Psoas muscle (tissue), 7 donors: ENCODE measurements at regions not wholly inside any gene's neighbourhood (a gene's known extent, or its start where the extent isn't known, plus 50 kb on each side); places are given as distances from the start of the nearest gene placed in this dataset.

Experiments used
- ATAC-seq, 4 donors: fragments of 200-7000 bp; cut with Tn5 transposase; one replicate each; pipeline ENCODE4 v1.9.1; 2020; ENCODE audit warnings: moderate library complexity in 3 of 4, mild to moderate bottlenecking in 2 of 4
- DNase-seq, 2 donors: peaks; one replicate each; pipeline ENCODE4 v3.0.0-alpha.2; 2020
- H3K27ac ChIP-seq: fragments of 200-600 bp; one replicate; pipeline ENCODE4 v1.8.0; 2022
- H3K27me3 ChIP-seq, 3 donors: fragments of 200-600 bp in 1 of 3; one replicate each; pipeline versions ENCODE4 v1.6.1 to v1.8.0; 2013 to 2022; ENCODE audit warnings: low read length in 2 of 3, mild to moderate bottlenecking in 2 of 3, moderate library complexity in 1 of 3; ENCODE audit not compliant: insufficient read depth in 3 of 3
- H3K36me3 ChIP-seq, 2 donors: fragments of 200-600 bp in 1 of 2; one replicate each; pipeline versions ENCODE4 v1.6.1 to v1.8.0; 2013 to 2022; ENCODE audit warnings: low read depth in 1 of 2, mild to moderate bottlenecking in 1 of 2, moderate library complexity in 1 of 2; ENCODE audit not compliant: insufficient read depth in 1 of 2
- H3K4me1 ChIP-seq: fragments of 200-600 bp; one replicate; pipeline ENCODE4 v1.8.0; 2022
- H3K4me3 ChIP-seq: fragments of 200-600 bp; one replicate; pipeline ENCODE4 v1.8.0; 2022; ENCODE audit warnings: mild to moderate bottlenecking
- H3K9me3 ChIP-seq: fragments of 200-600 bp; one replicate; pipeline ENCODE4 v1.8.0; 2022
- CTCF ChIP-seq: fragments of 200-600 bp; IDR thresholded peaks from one replicate; pipeline ENCODE4 v1.8.0; 2022; ENCODE audit warnings: antibody characterized with exemption
- whole genome bisulfite sequencing, 3 donors: extraction: QIAGEN DNeasy Blood & Tissue Kit; methylation state at CpG; one replicate each; pipeline versions ENCODE4 v1.1.6 to v1.1.7; 2013; 5-methylcytosine and 5-hydroxymethylcytosine counted together
- intact Hi-C, 2 donors: fragments of 100-400 bp; cut with DNase I; formaldehyde crosslinking; loops; one replicate each; pipeline versions ENCODE4 v1.11.0 to v1.14.2; 2022
- donor health status: healthy with polysubstance abuse.
- donor health status: DM: no; HTN: no; CAD: no; lungs with moderate emphysema.
- donor health status: Bipolar disorder and iron deficiency.
- donor health status: healthy.
- donor health status: DM: yes; HTN: yes; CAD: no.
- donor health status: DM: no; HTN: no; CAD: no.
- donor health status: DM: yes; HTN: yes; CAD: no.

- DNase-seq (no peak), ATAC-seq (peak in 1 of 4 donors; percentile 42)
- intact Hi-C loops = no loop called here
- Histone ChIP-seq H3K9me3 (peaks cover 7% of the 10 kb centered on the region), H3K4me1 (no peaks in the 10 kb centered on the region), H3K27ac (no peak overlapping the region), H3K36me3 (no peaks in the 10 kb centered on the region), H3K4me3 (no peak overlapping the region), H3K27me3 (no peaks in the 10 kb centered on the region)
- 30 to 51% (median 47%) methylated on average over 4 of the region's 4 CpGs for WGBS, 3 donors
- TF ChIP-seq CTCF = no peak
These were observed 161.0 kb upstream of the UBE2E2 start for GRCh38 chr3:23041918-23042696.

DNA sequence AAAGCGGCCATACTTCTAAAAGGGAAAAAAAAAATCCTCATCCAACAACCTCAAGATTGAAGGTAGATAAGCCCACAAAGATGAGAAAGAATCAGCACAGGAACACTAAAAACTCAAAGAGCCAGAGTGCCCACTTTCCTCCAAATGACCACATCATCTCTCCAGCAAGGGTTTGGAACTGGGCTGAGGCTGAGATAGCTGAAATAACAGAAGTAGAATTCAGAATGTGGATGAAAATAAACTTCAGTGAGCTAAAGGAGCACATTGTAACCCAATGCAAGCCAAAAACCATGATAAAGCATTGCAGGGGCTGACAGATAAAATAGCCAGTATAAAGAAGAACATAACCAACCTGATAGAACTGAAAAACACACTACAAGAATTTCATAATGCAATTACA, 158.7 kb upstream of the UBE2E2 start:
- Histone ChIP-seq H3K36me3 (no peaks in the 10 kb centered on the region), H3K27ac (no peak overlapping the region), H3K9me3 (peaks cover 11% of the 10 kb centered on the region), H3K4me1 (no peaks in the 10 kb centered on the region), H3K27me3 (no peaks in the 10 kb centered on the region), H3K4me3 (no peak overlapping the region)
- no peak for TF ChIP-seq CTCF
- ATAC-seq (no peak), DNase-seq (no peak)
- WGBS, 3 donors = 89 to 94% (median 90%) methylated on average over 1 of the region's 1 CpG
- intact Hi-C loops = no loop called here

DNA sequence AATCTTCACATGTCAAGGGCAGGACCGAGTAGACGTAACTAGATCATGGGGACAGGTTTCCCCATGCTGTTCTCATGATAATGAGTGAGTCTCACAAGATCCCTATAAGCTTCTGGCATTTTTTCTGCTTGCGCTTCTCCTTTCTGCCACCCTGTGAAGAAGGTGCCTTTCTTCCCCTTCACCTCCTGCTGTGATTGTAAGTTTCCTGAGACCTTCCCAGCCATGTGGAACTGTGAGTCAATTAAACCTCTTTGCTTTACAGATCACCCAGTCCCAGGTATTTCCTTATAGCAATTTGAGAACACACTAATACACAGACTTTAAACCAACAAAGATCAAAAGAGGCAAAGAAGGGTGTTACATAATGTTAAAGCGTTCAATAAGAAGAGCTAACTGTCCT, 156.6 kb upstream of the UBE2E2 start:
- H3K4me3 ChIP-seq = no peak overlapping the region
- no peak for TF ChIP-seq CTCF
- DNase-seq (no peak), ATAC-seq (no peak)
- H3K27me3 ChIP-seq = no peaks in the 10 kb centered on the region
- no peaks in the 10 kb centered on the region for H3K36me3 ChIP-seq
- H3K9me3 ChIP-seq = peaks cover 11% of the 10 kb centered on the region
- intact Hi-C loops = no loop called here
- no peaks in the 10 kb centered on the region for H3K4me1 ChIP-seq
- no peak overlapping the region for H3K27ac ChIP-seq
- 83 to 88% (median 84%) methylated on average over 4 of the region's 4 CpGs for WGBS, 3 donors

GRCh38 chr3:23051240-23052140, 151.6 kb upstream of the UBE2E2 start:
- no peaks in the 10 kb centered on the region for H3K27me3 ChIP-seq
- H3K4me1 ChIP-seq = no peaks in the 10 kb centered on the region
- no peak overlapping the region for H3K27ac ChIP-seq
- intact Hi-C loops = no loop called here
- TF ChIP-seq CTCF = no peak
- WGBS, 3 donors = 79 to 95% (median 91%) methylated on average over 4 of the region's 4 CpGs
- H3K9me3 ChIP-seq = peaks cover 10% of the 10 kb centered on the region
- ATAC-seq = no peak
- H3K4me3 ChIP-seq = no peak overlapping the region
- no peaks in the 10 kb centered on the region for H3K36me3 ChIP-seq
- no peak for DNase-seq
